ENCODE measurements at regions not wholly inside any gene's neighbourhood (a gene's known extent, or its start where the extent isn't known, plus 50 kb on each side); places are given as distances from the start of the nearest gene placed in this dataset.

- TF ChIP-seq CTCF (IDR thresholded peaks at IDR 0.05 in 2 of 3, conservative IDR thresholded peaks at IDR 0.05 in 1 of 3; ENCODE audit: control insufficient read depth in 2 of 3, extremely low read depth in 1 of 3, insufficient read depth in 1 of 3, low read depth in 3 of 3, low read length in 3 of 3) (no peak), CHD2 (IDR thresholded peaks at IDR 0.05; ENCODE audit: borderline replicate concordance, low read depth, low read length) (no peak), EZH2 (IDR thresholded peaks at IDR 0.05; ENCODE audit: borderline replicate concordance, control insufficient read depth, low read depth, low read length) (no peak), HSF1 (IDR thresholded peaks at IDR 0.05; ENCODE audit: low read depth, low read length) (no peak), E4F1 (IDR thresholded peaks at IDR 0.05; ENCODE audit: borderline replicate concordance, partially characterized antibody) (no peak), NFYA (IDR thresholded peaks at IDR 0.05; ENCODE audit: borderline replicate concordance, low read depth, low read length) (no peak)
These were observed 262.6 kb upstream of the HDAC4 start (continued) for GRCh38 chr2:239663364-239663924.

Measured in GM12878 (cell line).